Naive B cell (primary cell): ENCODE measurements at regions not wholly inside any gene's neighbourhood (a gene's known extent, or its start where the extent isn't known, plus 50 kb on each side); places are given as distances from the start of the nearest gene placed in this dataset.

Source experiments
- ATAC-seq, 2 donors: fragments of 150-1000 bp; cut with Tn5 transposase; 2 replicates each; pipeline ENCODE4 v1.10.0; 2021; ENCODE audit warnings: low read depth in 2 of 2, mild to moderate bottlenecking in 2 of 2, moderate library complexity in 2 of 2
- DNase-seq: peaks from one replicate; pipeline ENCODE4 v3.0.0; 2022
- H3K27ac Mint-ChIP-seq, 6 donors: one replicate each; pipeline ENCODE4 v1.8.0; 2020 to 2022; ENCODE audit warnings: mild to moderate bottlenecking in 6 of 6, mixed read lengths in 6 of 6, moderate library complexity in 5 of 6, inconsistent platforms in 2 of 6
- H3K27me3 Mint-ChIP-seq, 3 donors: one replicate each; pipeline ENCODE4 v1.8.0; 2021 to 2022; ENCODE audit warnings: mixed read lengths in 3 of 3, mild to moderate bottlenecking in 1 of 3
- H3K36me3 Mint-ChIP-seq, 2 donors: one replicate each; pipeline ENCODE4 v1.8.0; 2020 to 2022; ENCODE audit warnings: mixed read lengths in 2 of 2, inconsistent platforms in 1 of 2, mild to moderate bottlenecking in 1 of 2
- H3K4me1 Mint-ChIP-seq, 3 donors: one replicate each; pipeline ENCODE4 v1.8.0; 2020 to 2022; ENCODE audit warnings: mixed read lengths in 3 of 3, inconsistent platforms in 1 of 3, mild to moderate bottlenecking in 1 of 3, moderate library complexity in 1 of 3
- H3K4me3 Mint-ChIP-seq, 8 donors: one replicate each; pipeline ENCODE4 v1.8.0; 2020 to 2022; ENCODE audit warnings: mild to moderate bottlenecking in 8 of 8, mixed read lengths in 8 of 8, moderate library complexity in 8 of 8, inconsistent platforms in 2 of 8
- H3K9me3 Mint-ChIP-seq, 7 donors: one replicate each; pipeline ENCODE4 v1.8.0; 2020 to 2022; ENCODE audit warnings: mixed read lengths in 7 of 7, mild to moderate bottlenecking in 5 of 7, inconsistent platforms in 2 of 7, moderate library complexity in 1 of 7

GRCh38 chr6:45808042-45808645 lies 207.5 kb downstream of the CLIC5 start:
- H3K4me3 Mint-ChIP-seq, result no peak overlapping the region
- no peak for DNase-seq
- peaks cover 0 to 14% (median 13%) of the 10 kb centered on the region in 3 donors for H3K27me3 Mint-ChIP-seq
- H3K4me1 Mint-ChIP-seq, result peaks cover 6 to 15% (median 7%) of the 10 kb centered on the region in 3 donors
- no peak for ATAC-seq
- no peaks in the 10 kb centered on the region for H3K36me3 Mint-ChIP-seq
- H3K9me3 Mint-ChIP-seq, result no peaks in the 10 kb centered on the region
- H3K27ac Mint-ChIP-seq, result no peak overlapping the region

- no peaks in the 10 kb centered on the region for H3K9me3 Mint-ChIP-seq
- no peaks in the 10 kb centered on the region for H3K36me3 Mint-ChIP-seq
- H3K27me3 Mint-ChIP-seq, result peaks cover 0 to 13% (median 8%) of the 10 kb centered on the region in 3 donors
- no peak overlapping the region for H3K4me3 Mint-ChIP-seq
- ATAC-seq (no peak), DNase-seq (no peak)
- H3K4me1 Mint-ChIP-seq, result peaks cover 6 to 15% (median 7%) of the 10 kb centered on the region in 3 donors
- H3K27ac Mint-ChIP-seq, result no peak overlapping the region
Observed at GRCh38 chr6:45807311-45808041, 208.2 kb downstream of the CLIC5 start.

- no peak for ATAC-seq
Observed at GRCh38 chr6:45806172-45806571, 209.5 kb downstream of the CLIC5 start.

GRCh38 chr6:45803071-45803470 lies 212.6 kb downstream of the CLIC5 start:
- no peaks in the 10 kb centered on the region for H3K9me3 Mint-ChIP-seq
- H3K4me3 Mint-ChIP-seq, result no peak overlapping the region
- H3K27me3 Mint-ChIP-seq, result peaks cover 4 to 8% (median 5%) of the 10 kb centered on the region in 3 donors
- H3K36me3 Mint-ChIP-seq, result no peaks in the 10 kb centered on the region
- ATAC-seq (no peak), DNase-seq (no peak)
- H3K4me1 Mint-ChIP-seq, result no peaks in the 10 kb centered on the region
- H3K27ac Mint-ChIP-seq, result no peak overlapping the region

More at GRCh38 chr6:45806172-45806571, 209.5 kb downstream of the CLIC5 start:
- Mint-ChIP-seq H3K4me1 (peaks cover 6 to 15% (median 7%) of the 10 kb centered on the region in 3 donors), H3K9me3 (no peaks in the 10 kb centered on the region), H3K36me3 (no peaks in the 10 kb centered on the region), H3K4me3 (no peak overlapping the region), H3K27me3 (peaks cover 0 to 2% (median 0%) of the 10 kb centered on the region in 3 donors), H3K27ac (no peak overlapping the region)
- DNase-seq, result no peak

- DNase-seq (no peak), ATAC-seq (no peak)
- Mint-ChIP-seq H3K9me3 (no peaks in the 10 kb centered on the region), H3K27ac (no peak overlapping the region), H3K4me3 (no peak overlapping the region), H3K4me1 (no peaks in the 10 kb centered on the region), H3K36me3 (no peaks in the 10 kb centered on the region), H3K27me3 (peaks cover 4 to 18% (median 9%) of the 10 kb centered on the region in 3 donors)
Observed at GRCh38 chr6:45801471-45802289, 214.0 kb downstream of the CLIC5 start.

- H3K4me3 Mint-ChIP-seq, result no peak overlapping the region
- no peaks in the 10 kb centered on the region for H3K4me1 Mint-ChIP-seq
- no peak for DNase-seq
- ATAC-seq, result no peak
- no peaks in the 10 kb centered on the region for H3K9me3 Mint-ChIP-seq
- H3K27me3 Mint-ChIP-seq, result peaks cover 4 to 18% (median 9%) of the 10 kb centered on the region in 3 donors
- no peak overlapping the region for H3K27ac Mint-ChIP-seq
- no peaks in the 10 kb centered on the region for H3K36me3 Mint-ChIP-seq
Observed at GRCh38 chr6:45800911-45801310, 214.7 kb downstream of the CLIC5 start.

GRCh38 chr6:45795678-45796077 lies 220.0 kb downstream of the CLIC5 start:
- H3K27me3 Mint-ChIP-seq, result peaks cover 4 to 18% (median 9%) of the 10 kb centered on the region in 3 donors
- peaks cover 0 to 3% (median 0%) of the 10 kb centered on the region in 7 donors for H3K9me3 Mint-ChIP-seq
- H3K4me1 Mint-ChIP-seq, result no peaks in the 10 kb centered on the region
- H3K4me3 Mint-ChIP-seq, result no peak overlapping the region
- DNase-seq (no peak), ATAC-seq (no peak)
- H3K36me3 Mint-ChIP-seq, result no peaks in the 10 kb centered on the region
- no peak overlapping the region for H3K27ac Mint-ChIP-seq

- peaks cover 0 to 3% (median 0%) of the 10 kb centered on the region in 7 donors for H3K9me3 Mint-ChIP-seq
- DNase-seq (no peak), ATAC-seq (no peak)
- no peak overlapping the region for H3K4me3 Mint-ChIP-seq
- H3K36me3 Mint-ChIP-seq, result no peaks in the 10 kb centered on the region
- no peak overlapping the region for H3K27ac Mint-ChIP-seq
- H3K27me3 Mint-ChIP-seq, result peaks cover 4 to 18% (median 4%) of the 10 kb centered on the region in 3 donors
- no peaks in the 10 kb centered on the region for H3K4me1 Mint-ChIP-seq
Observed at GRCh38 chr6:45794465-45794864, 221.2 kb downstream of the CLIC5 start.

GRCh38 chr6:45791211-45792168 lies 224.2 kb downstream of the CLIC5 start:
- Mint-ChIP-seq H3K27me3 (no peaks in the 10 kb centered on the region), H3K27ac (no peak overlapping the region), H3K4me3 (no peak overlapping the region), H3K4me1 (no peaks in the 10 kb centered on the region), H3K36me3 (no peaks in the 10 kb centered on the region), H3K9me3 (peaks cover 0 to 3% (median 0%) of the 10 kb centered on the region in 7 donors)
- DNase-seq (no peak), ATAC-seq (no peak)

GRCh38 chr6:45789238-45789637 lies 226.4 kb downstream of the CLIC5 start:
- H3K4me1 Mint-ChIP-seq, result no peaks in the 10 kb centered on the region
- no peaks in the 10 kb centered on the region for H3K27me3 Mint-ChIP-seq
- H3K27ac Mint-ChIP-seq, result no peak overlapping the region
- no peak for ATAC-seq
- peaks cover 0 to 3% (median 0%) of the 10 kb centered on the region in 7 donors for H3K9me3 Mint-ChIP-seq
- no peak for DNase-seq
- H3K36me3 Mint-ChIP-seq, result no peaks in the 10 kb centered on the region
- no peak overlapping the region for H3K4me3 Mint-ChIP-seq

- Mint-ChIP-seq H3K4me1 (no peaks in the 10 kb centered on the region), H3K36me3 (no peaks in the 10 kb centered on the region), H3K27ac (no peak overlapping the region), H3K9me3 (peaks cover 0 to 3% (median 0%) of the 10 kb centered on the region in 7 donors), H3K27me3 (no peaks in the 10 kb centered on the region), H3K4me3 (no peak overlapping the region)
- ATAC-seq, result no peak
- no peak for DNase-seq
Observed at GRCh38 chr6:45787384-45787783, 228.3 kb downstream of the CLIC5 start.

- H3K27me3 Mint-ChIP-seq, result no peaks in the 10 kb centered on the region
- ATAC-seq (no peak), DNase-seq (no peak)
- no peak overlapping the region for H3K4me3 Mint-ChIP-seq
- no peaks in the 10 kb centered on the region for H3K4me1 Mint-ChIP-seq
- no peaks in the 10 kb centered on the region for H3K9me3 Mint-ChIP-seq
- H3K27ac Mint-ChIP-seq, result no peak overlapping the region
- H3K36me3 Mint-ChIP-seq, result no peaks in the 10 kb centered on the region
Observed at GRCh38 chr6:45786355-45786781, 229.3 kb downstream of the CLIC5 start.

GRCh38 chr6:45784250-45784649 lies 231.4 kb downstream of the CLIC5 start:
- H3K4me3 Mint-ChIP-seq, result no peak overlapping the region
- ATAC-seq (no peak), DNase-seq (no peak)
- H3K27me3 Mint-ChIP-seq, result no peaks in the 10 kb centered on the region
- no peaks in the 10 kb centered on the region for H3K4me1 Mint-ChIP-seq
- H3K9me3 Mint-ChIP-seq, result no peaks in the 10 kb centered on the region
- H3K27ac Mint-ChIP-seq, result no peak overlapping the region
- no peaks in the 10 kb centered on the region for H3K36me3 Mint-ChIP-seq
